ENCODE measurements at regions not wholly inside any gene's neighbourhood (a gene's known extent, or its start where the extent isn't known, plus 50 kb on each side); places are given as distances from the start of the nearest gene placed in this dataset.

GRCh38 chr2:12203528-12203927 lies 457.1 kb downstream of the LPIN1 start:
- Mint-ChIP-seq H3K9me3 (ENCODE audit: unreplicated experiment) (no peaks in the 10 kb centered on the region), H3K27ac (ENCODE audit: unreplicated experiment) (no peak overlapping the region), H3K27me3 (ENCODE audit: unreplicated experiment) (no peaks in the 10 kb centered on the region), H3K4me1 (ENCODE audit: low read depth, unreplicated experiment) (no peaks in the 10 kb centered on the region), H3K4me3 (ENCODE audit: unreplicated experiment) (no peak overlapping the region), H3K36me3 (ENCODE audit: unreplicated experiment) (no peaks in the 10 kb centered on the region)
- TF ChIP-seq CTCF (IDR thresholded peaks at IDR 0.05; ENCODE audit: partially characterized antibody, unreplicated experiment): no peak
- DNase-seq: no peak

GRCh38 chr2:12205086-12205485 lies 458.7 kb downstream of the LPIN1 start:
- Mint-ChIP-seq H3K27me3 (ENCODE audit: unreplicated experiment) (no peaks in the 10 kb centered on the region), H3K27ac (ENCODE audit: unreplicated experiment) (no peak overlapping the region), H3K4me1 (ENCODE audit: low read depth, unreplicated experiment) (no peaks in the 10 kb centered on the region), H3K4me3 (ENCODE audit: unreplicated experiment) (no peak overlapping the region), H3K9me3 (ENCODE audit: unreplicated experiment) (peaks cover 1% of the 10 kb centered on the region), H3K36me3 (ENCODE audit: unreplicated experiment) (no peaks in the 10 kb centered on the region)
- no peak for DNase-seq
- no peak for TF ChIP-seq CTCF (IDR thresholded peaks at IDR 0.05; ENCODE audit: partially characterized antibody, unreplicated experiment)

GRCh38 chr2:12207491-12207890 lies 461.1 kb downstream of the LPIN1 start:
- H3K27me3 Mint-ChIP-seq (ENCODE audit: unreplicated experiment): no peaks in the 10 kb centered on the region
- H3K4me3 Mint-ChIP-seq (ENCODE audit: unreplicated experiment): no peak overlapping the region
- DNase-seq: no peak
- peaks cover 1% of the 10 kb centered on the region for H3K9me3 Mint-ChIP-seq (ENCODE audit: unreplicated experiment)
- H3K36me3 Mint-ChIP-seq (ENCODE audit: unreplicated experiment): no peaks in the 10 kb centered on the region
- no peaks in the 10 kb centered on the region for H3K4me1 Mint-ChIP-seq (ENCODE audit: low read depth, unreplicated experiment)
- TF ChIP-seq CTCF (IDR thresholded peaks at IDR 0.05; ENCODE audit: partially characterized antibody, unreplicated experiment): no peak
- no peak overlapping the region for H3K27ac Mint-ChIP-seq (ENCODE audit: unreplicated experiment)

GRCh38 chr2:12210016-12210933 lies 463.8 kb downstream of the LPIN1 start:
- Mint-ChIP-seq H3K36me3 (ENCODE audit: unreplicated experiment) (no peaks in the 10 kb centered on the region), H3K27ac (ENCODE audit: unreplicated experiment) (no peak overlapping the region), H3K4me3 (ENCODE audit: unreplicated experiment) (no peak overlapping the region), H3K4me1 (ENCODE audit: low read depth, unreplicated experiment) (no peaks in the 10 kb centered on the region), H3K9me3 (ENCODE audit: unreplicated experiment) (peaks cover 1% of the 10 kb centered on the region), H3K27me3 (ENCODE audit: unreplicated experiment) (no peaks in the 10 kb centered on the region)
- TF ChIP-seq CTCF (IDR thresholded peaks at IDR 0.05; ENCODE audit: partially characterized antibody, unreplicated experiment): no peak
- DNase-seq: no peak
